ENCODE measurements at regions not wholly inside any gene's neighbourhood (a gene's known extent, or its start where the extent isn't known, plus 50 kb on each side); places are given as distances from the start of the nearest gene placed in this dataset.

- H3K36me3 ChIP-seq (ENCODE audit: control insufficient read depth in 3 of 3, insufficient read depth in 2 of 3, low read depth in 1 of 3, low read length in 3 of 3): no peaks in the 10 kb centered on the region
- 41 to 55% (median 53%) methylated on average over 10 of the region's 10 CpGs for WGBS, 3 donors
- FAIRE-seq (no peak), DNase-seq (peak in 1 of 2 donors; percentile 31)
- no peaks in the 10 kb centered on the region for H3K9me3 ChIP-seq (ENCODE audit: control insufficient read depth in 2 of 2, insufficient read depth in 1 of 2, low read depth in 1 of 2, low read length in 1 of 2)
- peak overlapping the region in 1 of 3 donors; percentile 76 for H3K27ac ChIP-seq (ENCODE audit: low read depth in 1 of 3, low read length in 2 of 3)
- no peak overlapping the region for H3K4me3 ChIP-seq (ENCODE audit: low read depth in 1 of 3, low read length in 3 of 3)
- H3K27me3 ChIP-seq (ENCODE audit: control insufficient read depth in 3 of 3, insufficient read depth in 3 of 3, low read length in 3 of 3): peaks cover 0 to 3% (median 0%) of the 10 kb centered on the region in 3 donors
- peaks cover 0 to 3% (median 0%) of the 10 kb centered on the region in 3 donors for H3K4me1 ChIP-seq (ENCODE audit: control insufficient read depth in 3 of 3, insufficient read depth in 2 of 3, low read depth in 1 of 3, low read length in 2 of 3)
Observed at GRCh38 chr20:23205611-23206041, 119.5 kb upstream of the CD93 start.

GRCh38 chr20:23205211-23205610, 119.1 kb upstream of the CD93 start:
- no peak overlapping the region for H3K27ac ChIP-seq (ENCODE audit: low read depth in 1 of 3, low read length in 2 of 3)
- H3K4me1 ChIP-seq (ENCODE audit: control insufficient read depth in 3 of 3, insufficient read depth in 2 of 3, low read depth in 1 of 3, low read length in 2 of 3): peaks cover 0 to 3% (median 0%) of the 10 kb centered on the region in 3 donors
- H3K36me3 ChIP-seq (ENCODE audit: control insufficient read depth in 3 of 3, insufficient read depth in 2 of 3, low read depth in 1 of 3, low read length in 3 of 3): no peaks in the 10 kb centered on the region
- H3K4me3 ChIP-seq (ENCODE audit: low read depth in 1 of 3, low read length in 3 of 3): no peak overlapping the region
- DNase-seq (no peak), FAIRE-seq (no peak)
- H3K9me3 ChIP-seq (ENCODE audit: control insufficient read depth in 2 of 2, insufficient read depth in 1 of 2, low read depth in 1 of 2, low read length in 1 of 2): no peaks in the 10 kb centered on the region
- WGBS, 3 donors: 79 to 85% (median 82%) methylated on average over 7 of the region's 7 CpGs
- peaks cover 0 to 3% (median 0%) of the 10 kb centered on the region in 3 donors for H3K27me3 ChIP-seq (ENCODE audit: control insufficient read depth in 3 of 3, insufficient read depth in 3 of 3, low read length in 3 of 3)

- FAIRE-seq (no peak), DNase-seq (no peak)
- 76 to 85% (median 80%) methylated on average over 9 of the region's 9 CpGs for WGBS, 3 donors
- Histone ChIP-seq H3K27ac (ENCODE audit: low read depth in 1 of 3, low read length in 2 of 3) (no peak overlapping the region), H3K36me3 (ENCODE audit: control insufficient read depth in 3 of 3, insufficient read depth in 2 of 3, low read depth in 1 of 3, low read length in 3 of 3) (no peaks in the 10 kb centered on the region), H3K4me3 (ENCODE audit: low read depth in 1 of 3, low read length in 3 of 3) (no peak overlapping the region), H3K27me3 (ENCODE audit: control insufficient read depth in 3 of 3, insufficient read depth in 3 of 3, low read length in 3 of 3) (peaks cover 0 to 3% (median 0%) of the 10 kb centered on the region in 3 donors), H3K4me1 (ENCODE audit: control insufficient read depth in 3 of 3, insufficient read depth in 2 of 3, low read depth in 1 of 3, low read length in 2 of 3) (peaks cover 0 to 3% (median 0%) of the 10 kb centered on the region in 3 donors), H3K9me3 (ENCODE audit: control insufficient read depth in 2 of 2, insufficient read depth in 1 of 2, low read depth in 1 of 2, low read length in 1 of 2) (no peaks in the 10 kb centered on the region)
Observed at GRCh38 chr20:23203951-23204730, 118.0 kb upstream of the CD93 start.

DNA sequence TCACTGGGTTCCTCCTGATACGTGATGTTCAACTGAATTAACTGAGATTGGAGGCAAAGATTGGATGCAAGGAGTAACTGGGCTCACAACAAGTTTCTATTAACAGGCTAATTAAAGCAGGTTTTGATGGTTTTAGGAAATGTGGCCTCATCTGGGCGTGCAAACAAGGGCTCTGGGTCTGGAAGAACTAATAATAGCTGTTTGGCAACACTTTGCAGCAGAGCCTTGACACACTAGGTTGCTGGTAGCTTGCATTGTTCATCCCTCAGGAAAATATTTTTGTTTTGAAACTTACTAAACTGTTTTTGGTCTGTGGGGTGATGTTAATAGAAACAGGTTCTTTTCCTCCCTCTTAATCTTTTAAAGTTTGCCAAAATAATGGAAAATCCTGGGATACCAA, 117.2 kb upstream of the CD93 start:
- Histone ChIP-seq H3K27me3 (ENCODE audit: control insufficient read depth in 3 of 3, insufficient read depth in 3 of 3, low read length in 3 of 3) (peaks cover 0 to 3% (median 0%) of the 10 kb centered on the region in 3 donors), H3K9me3 (ENCODE audit: control insufficient read depth in 2 of 2, insufficient read depth in 1 of 2, low read depth in 1 of 2, low read length in 1 of 2) (no peaks in the 10 kb centered on the region), H3K4me1 (ENCODE audit: control insufficient read depth in 3 of 3, insufficient read depth in 2 of 3, low read depth in 1 of 3, low read length in 2 of 3) (peaks cover 0 to 3% (median 0%) of the 10 kb centered on the region in 3 donors), H3K27ac (ENCODE audit: low read depth in 1 of 3, low read length in 2 of 3) (no peak overlapping the region), H3K4me3 (ENCODE audit: low read depth in 1 of 3, low read length in 3 of 3) (no peak overlapping the region), H3K36me3 (ENCODE audit: control insufficient read depth in 3 of 3, insufficient read depth in 2 of 3, low read depth in 1 of 3, low read length in 3 of 3) (no peaks in the 10 kb centered on the region)
- no peak for FAIRE-seq
- no peak for DNase-seq
- WGBS, 3 donors: 62 to 67% (median 63%) methylated on average over 2 of the region's 2 CpGs

GRCh38 chr20:23201658-23202057, 115.5 kb upstream of the CD93 start:
- WGBS, 3 donors: 73 to 86% (median 77%) methylated on average over 6 of the region's 6 CpGs
- DNase-seq: no peak
- Histone ChIP-seq H3K36me3 (ENCODE audit: control insufficient read depth in 3 of 3, insufficient read depth in 2 of 3, low read depth in 1 of 3, low read length in 3 of 3) (no peaks in the 10 kb centered on the region), H3K4me3 (ENCODE audit: low read depth in 1 of 3, low read length in 3 of 3) (no peak overlapping the region), H3K4me1 (ENCODE audit: control insufficient read depth in 3 of 3, insufficient read depth in 2 of 3, low read depth in 1 of 3, low read length in 2 of 3) (peaks cover 0 to 3% (median 0%) of the 10 kb centered on the region in 3 donors), H3K9me3 (ENCODE audit: control insufficient read depth in 2 of 2, insufficient read depth in 1 of 2, low read depth in 1 of 2, low read length in 1 of 2) (no peaks in the 10 kb centered on the region), H3K27me3 (ENCODE audit: control insufficient read depth in 3 of 3, insufficient read depth in 3 of 3, low read length in 3 of 3) (peaks cover 0 to 3% (median 0%) of the 10 kb centered on the region in 3 donors), H3K27ac (ENCODE audit: low read depth in 1 of 3, low read length in 2 of 3) (no peak overlapping the region)
- no peak for FAIRE-seq

DNA sequence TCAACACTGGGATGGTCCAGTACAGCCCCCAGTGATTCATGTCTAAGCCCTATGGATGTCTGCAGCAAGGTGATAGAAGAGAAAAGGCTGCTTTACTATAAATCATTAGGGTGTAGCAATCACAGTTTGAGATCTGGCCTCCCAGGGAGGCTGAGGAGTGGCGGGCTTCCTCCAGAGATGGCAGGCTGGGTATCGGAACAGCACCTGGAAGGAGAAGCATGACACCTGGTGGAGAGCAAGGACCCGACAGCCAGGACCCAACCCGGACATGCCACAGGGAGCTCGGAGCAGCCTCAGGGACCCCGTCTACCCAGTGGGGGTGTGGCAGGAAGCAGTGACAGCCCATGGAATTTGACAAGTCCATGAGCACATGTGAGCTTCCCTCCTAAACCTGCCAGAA, 114.8 kb upstream of the CD93 start:
- Histone ChIP-seq H3K4me3 (ENCODE audit: low read depth in 1 of 3, low read length in 3 of 3) (no peak overlapping the region), H3K4me1 (ENCODE audit: control insufficient read depth in 3 of 3, insufficient read depth in 2 of 3, low read depth in 1 of 3, low read length in 2 of 3) (peaks cover 0 to 3% (median 0%) of the 10 kb centered on the region in 3 donors), H3K27me3 (ENCODE audit: control insufficient read depth in 3 of 3, insufficient read depth in 3 of 3, low read length in 3 of 3) (peaks cover 0 to 3% (median 0%) of the 10 kb centered on the region in 3 donors), H3K36me3 (ENCODE audit: control insufficient read depth in 3 of 3, insufficient read depth in 2 of 3, low read depth in 1 of 3, low read length in 3 of 3) (no peaks in the 10 kb centered on the region), H3K27ac (ENCODE audit: low read depth in 1 of 3, low read length in 2 of 3) (no peak overlapping the region), H3K9me3 (ENCODE audit: control insufficient read depth in 2 of 2, insufficient read depth in 1 of 2, low read depth in 1 of 2, low read length in 1 of 2) (no peaks in the 10 kb centered on the region)
- 6 to 34% (median 22%) methylated on average over 6 of the region's 6 CpGs for WGBS, 3 donors
- peak; percentile 50 to 56 for DNase-seq
- no peak for FAIRE-seq

DNA sequence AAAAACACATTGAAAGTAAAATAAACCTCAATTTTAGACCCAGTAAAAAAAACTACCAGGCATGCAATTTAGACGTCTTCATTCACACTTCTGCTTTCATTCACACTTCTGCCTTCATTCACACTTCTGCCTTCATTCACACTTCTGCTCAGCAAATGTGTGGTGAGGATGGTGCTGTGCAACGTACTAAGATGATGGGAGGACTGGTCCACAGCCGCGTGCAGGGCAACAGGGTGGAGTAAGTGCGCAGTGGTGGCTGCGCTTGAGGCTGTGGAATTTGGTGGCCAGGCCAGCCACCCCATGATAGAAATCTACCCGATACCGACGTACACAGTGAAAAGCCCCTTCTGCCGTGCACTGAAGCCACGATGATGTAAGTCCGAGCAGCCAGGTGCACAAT, 114.3 kb upstream of the CD93 start:
- WGBS, 3 donors: 78 to 86% (median 85%) methylated on average over 12 of the region's 12 CpGs

GRCh38 chr20:23199356-23199755, 113.2 kb upstream of the CD93 start:
- H3K36me3 ChIP-seq (ENCODE audit: control insufficient read depth in 3 of 3, insufficient read depth in 2 of 3, low read depth in 1 of 3, low read length in 3 of 3): no peaks in the 10 kb centered on the region
- FAIRE-seq (no peak), DNase-seq (no peak)
- H3K4me3 ChIP-seq (ENCODE audit: low read depth in 1 of 3, low read length in 3 of 3): no peak overlapping the region
- H3K9me3 ChIP-seq (ENCODE audit: control insufficient read depth in 2 of 2, insufficient read depth in 1 of 2, low read depth in 1 of 2, low read length in 1 of 2): no peaks in the 10 kb centered on the region
- 85 to 89% (median 89%) methylated on average over 3 of the region's 3 CpGs for WGBS, 3 donors
- no peaks in the 10 kb centered on the region for H3K4me1 ChIP-seq (ENCODE audit: control insufficient read depth in 3 of 3, insufficient read depth in 2 of 3, low read depth in 1 of 3, low read length in 2 of 3)
- H3K27ac ChIP-seq (ENCODE audit: low read depth in 1 of 3, low read length in 2 of 3): no peak overlapping the region
- no peaks in the 10 kb centered on the region for H3K27me3 ChIP-seq (ENCODE audit: control insufficient read depth in 3 of 3, insufficient read depth in 3 of 3, low read length in 3 of 3)

More for the DNA sequence above, 114.3 kb upstream of the CD93 start:
- H3K9me3 ChIP-seq (ENCODE audit: control insufficient read depth in 2 of 2, insufficient read depth in 1 of 2, low read depth in 1 of 2, low read length in 1 of 2): no peaks in the 10 kb centered on the region
- H3K36me3 ChIP-seq (ENCODE audit: control insufficient read depth in 3 of 3, insufficient read depth in 2 of 3, low read depth in 1 of 3, low read length in 3 of 3): no peaks in the 10 kb centered on the region
- no peak overlapping the region for H3K4me3 ChIP-seq (ENCODE audit: low read depth in 1 of 3, low read length in 3 of 3)
- no peak for DNase-seq
- H3K27me3 ChIP-seq (ENCODE audit: control insufficient read depth in 3 of 3, insufficient read depth in 3 of 3, low read length in 3 of 3): peaks cover 0 to 3% (median 0%) of the 10 kb centered on the region in 3 donors
- no peak overlapping the region for H3K27ac ChIP-seq (ENCODE audit: low read depth in 1 of 3, low read length in 2 of 3)
- peaks cover 0 to 3% (median 0%) of the 10 kb centered on the region in 3 donors for H3K4me1 ChIP-seq (ENCODE audit: control insufficient read depth in 3 of 3, insufficient read depth in 2 of 3, low read depth in 1 of 3, low read length in 2 of 3)
- no peak for FAIRE-seq
